CD4-positive, alpha-beta T cell (primary cell): ENCODE measurements at regions not wholly inside any gene's neighbourhood (a gene's known extent, or its start where the extent isn't known, plus 50 kb on each side); places are given as distances from the start of the nearest gene placed in this dataset.

Experiments used
- ATAC-seq: fragments of 200-7000 bp; cut with Tn5 transposase; one replicate; pipeline ENCODE4 v1.10.0; 2022; ENCODE audit warnings: mild to moderate bottlenecking; ENCODE audit not compliant: poor library complexity
- CTCF ChIA-PET: fragments of 350-600 bp; sonication (Branson Sonifier 250); formaldehyde crosslinking; loops from one replicate; lab custom pipeline; 2021; ENCODE audit warnings: antibody characterized with exemption, inconsistent platforms; lab: Charles Lee
- POLR2A ChIA-PET: fragments of 350-600 bp; sonication (Branson Sonifier 250); formaldehyde crosslinking; loops from one replicate; lab custom pipeline; 2021; ENCODE audit warnings: antibody characterized with exemption, inconsistent platforms; lab: Charles Lee
- DNase-seq, 14 experiments: peaks; one replicate each; pipeline ENCODE4 v3.0.0-alpha.2; 2013 to 2020; ENCODE audit warnings: mixed read lengths in 2 of 14
- H3K27ac ChIP-seq, 2 donors: one replicate each; pipeline versions ENCODE4 v1.5.1 to v1.7.0; 2013; ENCODE audit warnings: low read length in 2 of 2, low read depth in 1 of 2, mild to moderate bottlenecking in 1 of 2
- H3K27me3 ChIP-seq, 2 experiments: 1 replicate in 1 of 2; 2 replicates in 1 of 2; pipeline versions ENCODE4 v1.6.1 to v1.7.0; 2013; ENCODE audit warnings: low read length in 2 of 2, control low read depth in 1 of 2, mild to moderate bottlenecking in 1 of 2, moderate library complexity in 1 of 2; ENCODE audit not compliant: insufficient read depth in 2 of 2, control insufficient read depth in 1 of 2
- H3K36me3 ChIP-seq: one replicate; pipeline ENCODE4 v1.6.1; 2013; ENCODE audit warnings: low read length, control low read depth; ENCODE audit not compliant: insufficient read depth
- H3K4me1 ChIP-seq: one replicate; pipeline ENCODE4 v1.6.1; 2013; ENCODE audit warnings: low read length, control low read depth; ENCODE audit not compliant: insufficient read depth
- H3K4me3 ChIP-seq: one replicate; pipeline ENCODE4 v1.5.1; 2013; ENCODE audit warnings: mild to moderate bottlenecking, low read length, moderate library complexity
- H3K9me3 ChIP-seq, 2 experiments: 1 replicate in 1 of 2; 2 replicates in 1 of 2; pipeline versions ENCODE4 v1.6.1 to v1.7.0; 2013; ENCODE audit warnings: low read length in 2 of 2, mild to moderate bottlenecking in 2 of 2, control low read depth in 1 of 2, moderate library complexity in 1 of 2; ENCODE audit not compliant: control insufficient read depth in 1 of 2, insufficient read depth in 1 of 2
- H3K27ac Mint-ChIP-seq: one replicate; pipeline ENCODE4 v1.8.0; 2020; ENCODE audit warnings: mixed read lengths
- H3K27me3 Mint-ChIP-seq: one replicate; pipeline ENCODE4 v1.8.0; 2021; ENCODE audit warnings: mixed read lengths
- H3K36me3 Mint-ChIP-seq: one replicate; pipeline ENCODE4 v1.8.0; 2021; ENCODE audit warnings: low read depth, mixed read lengths
- H3K4me1 Mint-ChIP-seq: one replicate; pipeline ENCODE4 v1.8.0; 2021; ENCODE audit warnings: low read depth, mixed read lengths
- H3K4me3 Mint-ChIP-seq: one replicate; pipeline ENCODE4 v1.8.0; 2020; ENCODE audit warnings: mild to moderate bottlenecking, mixed read lengths
- H3K9me3 Mint-ChIP-seq: one replicate; pipeline ENCODE4 v1.8.0; 2020; ENCODE audit warnings: mixed read lengths
- CTCF ChIP-seq: fragments of 200-600 bp; IDR thresholded peaks from one replicate; pipeline ENCODE4 v1.8.0; 2022; ENCODE audit warnings: antibody characterized with exemption, mild to moderate bottlenecking
- intact Hi-C, 2 experiments: fragments of 100-400 bp; cut with DNase I in 1 of 2; cut with micrococcal nuclease in 1 of 2; formaldehyde crosslinking; loops; one replicate each; pipeline versions ENCODE4 v1.15.1 to v1.9.0; 2023 to 2025; cut with DNase I, micrococcal nuclease

GRCh38 chr18:26746398-26746797 lies 119.1 kb downstream of the AQP4 start:
- Mint-ChIP-seq H3K27me3 (no peaks in the 10 kb centered on the region), H3K9me3 (no peaks in the 10 kb centered on the region), H3K4me3 (no peak overlapping the region), H3K27ac (no peak overlapping the region), H3K36me3 (no peaks in the 10 kb centered on the region), H3K4me1 (no peaks in the 10 kb centered on the region)
- H3K4me3 ChIP-seq = no peak overlapping the region
- no peaks in the 10 kb centered on the region for H3K27me3 ChIP-seq
- H3K4me1 ChIP-seq = no peaks in the 10 kb centered on the region
- DNase-seq (peak in 1 of 14 experiments; percentile 2), ATAC-seq (no peak)
- intact Hi-C loops = no loop called here
- no peak overlapping the region for H3K27ac ChIP-seq
- no peaks in the 10 kb centered on the region for H3K9me3 ChIP-seq
- POLR2A ChIA-PET = no interaction called here
- CTCF ChIA-PET = no interaction called here
- TF ChIP-seq CTCF = no peak
- H3K36me3 ChIP-seq = no peaks in the 10 kb centered on the region

GRCh38 chr18:26745288-26746181 lies 120.0 kb downstream of the AQP4 start:
- CTCF ChIA-PET = no interaction called here
- no peak for TF ChIP-seq CTCF
- H3K27me3 ChIP-seq = no peaks in the 10 kb centered on the region

GRCh38 chr18:26741758-26742157 lies 123.7 kb downstream of the AQP4 start:
- no peak for TF ChIP-seq CTCF
- Mint-ChIP-seq H3K27ac (no peak overlapping the region), H3K4me3 (no peak overlapping the region), H3K4me1 (no peaks in the 10 kb centered on the region), H3K36me3 (no peaks in the 10 kb centered on the region), H3K27me3 (no peaks in the 10 kb centered on the region), H3K9me3 (no peaks in the 10 kb centered on the region)
- Histone ChIP-seq H3K36me3 (no peaks in the 10 kb centered on the region), H3K4me3 (no peak overlapping the region), H3K27me3 (no peaks in the 10 kb centered on the region), H3K27ac (no peak overlapping the region), H3K4me1 (no peaks in the 10 kb centered on the region), H3K9me3 (no peaks in the 10 kb centered on the region)
- POLR2A ChIA-PET = no interaction called here
- intact Hi-C loops = no loop called here
- ATAC-seq (no peak), DNase-seq (no peak)
- CTCF ChIA-PET = no interaction called here

More at GRCh38 chr18:26745288-26746181, 120.0 kb downstream of the AQP4 start:
- intact Hi-C loops = no loop called here
- no peaks in the 10 kb centered on the region for H3K9me3 Mint-ChIP-seq
- POLR2A ChIA-PET = no interaction called here
- no peaks in the 10 kb centered on the region for H3K4me1 Mint-ChIP-seq
- H3K27ac Mint-ChIP-seq = no peak overlapping the region
- no peaks in the 10 kb centered on the region for H3K36me3 Mint-ChIP-seq
- no peak overlapping the region for H3K4me3 Mint-ChIP-seq
- no peak overlapping the region for H3K4me3 ChIP-seq
- DNase-seq (no peak), ATAC-seq (no peak)
- no peaks in the 10 kb centered on the region for H3K4me1 ChIP-seq
- no peak overlapping the region for H3K27ac ChIP-seq
- no peaks in the 10 kb centered on the region for H3K36me3 ChIP-seq
- H3K27me3 Mint-ChIP-seq = no peaks in the 10 kb centered on the region
- no peaks in the 10 kb centered on the region for H3K9me3 ChIP-seq
